Nephron progenitor cell (in vitro differentiated cells): ENCODE measurements at regions not wholly inside any gene's neighbourhood (a gene's known extent, or its start where the extent isn't known, plus 50 kb on each side); places are given as distances from the start of the nearest gene placed in this dataset.

Experiments used
- DNase-seq: peaks from one replicate; pipeline ENCODE4 v3.0.0; 2021
- H3K27ac Mint-ChIP-seq: 2 replicates; pipeline ENCODE4 v1.8.0; 2021; ENCODE audit warnings: mild to moderate bottlenecking, moderate library complexity, mixed read lengths
- H3K27me3 Mint-ChIP-seq: 2 replicates; pipeline ENCODE4 v1.8.0; 2021; ENCODE audit warnings: mild to moderate bottlenecking, low read depth, mixed read lengths; ENCODE audit not compliant: poor library complexity
- H3K36me3 Mint-ChIP-seq: 2 replicates; pipeline ENCODE4 v1.8.0; 2021; ENCODE audit warnings: low read depth, mixed read lengths
- H3K4me1 Mint-ChIP-seq: 2 replicates; pipeline ENCODE4 v1.8.0; 2021; ENCODE audit warnings: mixed read lengths
- H3K4me3 Mint-ChIP-seq: 2 replicates; pipeline ENCODE4 v1.8.0; 2021; ENCODE audit warnings: mild to moderate bottlenecking, moderate library complexity, mixed read lengths
- H3K9me3 Mint-ChIP-seq: 2 replicates; pipeline ENCODE4 v1.8.0; 2021; ENCODE audit warnings: mild to moderate bottlenecking, moderate library complexity, mixed read lengths
- CTCF ChIP-seq: fragments of 200-600 bp; sonication (generic); IDR thresholded peaks from 2 replicates; pipeline ENCODE4 v1.5.0; 2021; ENCODE audit warnings: antibody characterized with exemption

DNA sequence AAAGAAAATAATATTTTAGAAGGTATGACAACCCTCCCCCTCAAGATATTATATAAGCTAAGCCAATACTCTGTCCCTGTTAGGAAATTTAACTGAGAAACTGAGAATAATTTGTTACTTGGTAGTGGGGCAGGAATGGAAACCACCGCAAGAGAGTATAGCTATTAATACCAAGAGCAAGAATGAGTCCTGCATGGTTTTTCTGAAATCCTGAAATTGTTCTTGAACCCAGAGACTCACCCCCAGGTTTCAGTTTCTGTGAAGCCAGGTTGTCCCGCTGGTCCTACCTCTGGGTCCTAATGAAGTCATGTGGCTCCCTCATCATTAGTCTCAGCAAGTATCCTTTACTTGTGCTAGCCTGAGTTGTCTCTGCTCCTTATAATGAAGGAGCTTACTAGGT, 671.0 kb upstream of the ACVR2A start:
- Mint-ChIP-seq H3K4me3 (no peak overlapping the region), H3K27ac (no peak overlapping the region), H3K36me3 (no peaks in the 10 kb centered on the region), H3K4me1 (no peaks in the 10 kb centered on the region), H3K9me3 (peaks cover 3% of the 10 kb centered on the region), H3K27me3 (peaks cover 9% of the 10 kb centered on the region)
- no peak for DNase-seq
- no peak for TF ChIP-seq CTCF

DNA sequence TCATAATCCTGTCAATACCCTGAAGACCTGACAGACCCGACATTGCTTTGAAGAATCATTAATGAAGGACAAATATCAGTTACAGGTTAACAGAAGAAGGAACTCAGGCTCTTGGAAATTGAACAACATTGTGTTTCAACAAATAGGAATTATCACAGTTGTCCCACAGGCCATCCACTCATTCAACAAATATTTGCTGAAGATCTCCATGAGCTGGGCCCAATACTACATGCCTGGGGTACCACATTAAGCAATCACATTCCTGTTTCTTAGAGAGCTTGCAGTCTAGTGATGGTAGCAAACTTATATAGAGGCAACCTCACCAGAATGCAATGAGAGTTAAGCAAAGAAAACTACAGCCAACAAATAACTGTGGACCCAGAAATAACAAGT, 671.6 kb upstream of the ACVR2A start:
- no peak for DNase-seq
- no peaks in the 10 kb centered on the region for H3K36me3 Mint-ChIP-seq
- peaks cover 9% of the 10 kb centered on the region for H3K27me3 Mint-ChIP-seq
- H3K9me3 Mint-ChIP-seq: no peaks in the 10 kb centered on the region
- no peak for TF ChIP-seq CTCF
- no peak overlapping the region for H3K4me3 Mint-ChIP-seq
- no peak overlapping the region for H3K27ac Mint-ChIP-seq
- H3K4me1 Mint-ChIP-seq: no peaks in the 10 kb centered on the region

- no peak overlapping the region for H3K27ac Mint-ChIP-seq
- H3K4me1 Mint-ChIP-seq: no peaks in the 10 kb centered on the region
- H3K27me3 Mint-ChIP-seq: peaks cover 13% of the 10 kb centered on the region
- DNase-seq: no peak
- no peaks in the 10 kb centered on the region for H3K36me3 Mint-ChIP-seq
- TF ChIP-seq CTCF: no peak
- H3K9me3 Mint-ChIP-seq: no peaks in the 10 kb centered on the region
- H3K4me3 Mint-ChIP-seq: no peak overlapping the region
Measured at GRCh38 chr2:147172493-147173188, 672.2 kb upstream of the ACVR2A start.

DNA sequence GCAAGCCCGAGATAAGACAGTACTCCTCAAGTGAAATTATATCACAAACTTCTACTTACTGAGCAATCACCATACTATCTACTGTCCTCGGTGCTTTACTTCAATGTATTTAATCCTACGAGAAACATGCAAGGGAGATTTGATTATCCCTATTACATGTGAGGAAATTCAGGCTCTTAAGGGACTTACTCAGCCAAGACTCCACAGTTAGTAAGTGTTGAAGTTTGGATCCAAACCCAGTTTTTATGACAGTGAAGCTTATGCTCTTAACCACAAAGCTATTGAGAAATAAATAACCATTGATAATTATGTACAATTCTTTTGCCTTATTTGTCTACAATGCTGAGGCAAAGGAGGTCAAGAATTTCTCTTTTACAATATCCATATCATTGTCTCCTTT, 672.9 kb upstream of the ACVR2A start:
- Mint-ChIP-seq H3K27ac (no peak overlapping the region), H3K4me1 (no peaks in the 10 kb centered on the region), H3K36me3 (no peaks in the 10 kb centered on the region), H3K4me3 (no peak overlapping the region), H3K9me3 (no peaks in the 10 kb centered on the region), H3K27me3 (peaks cover 13% of the 10 kb centered on the region)
- TF ChIP-seq CTCF: no peak
- no peak for DNase-seq

- Mint-ChIP-seq H3K9me3 (no peaks in the 10 kb centered on the region), H3K4me3 (no peak overlapping the region), H3K27ac (no peak overlapping the region), H3K27me3 (peaks cover 9% of the 10 kb centered on the region), H3K36me3 (no peaks in the 10 kb centered on the region), H3K4me1 (no peaks in the 10 kb centered on the region)
- no peak for DNase-seq
- no peak for TF ChIP-seq CTCF
Measured at GRCh38 chr2:147170932-147171331, 673.9 kb upstream of the ACVR2A start.

- no peaks in the 10 kb centered on the region for H3K4me1 Mint-ChIP-seq
- H3K27me3 Mint-ChIP-seq: peaks cover 6% of the 10 kb centered on the region
- no peak overlapping the region for H3K4me3 Mint-ChIP-seq
- no peaks in the 10 kb centered on the region for H3K36me3 Mint-ChIP-seq
- no peak for DNase-seq
- H3K27ac Mint-ChIP-seq: no peak overlapping the region
- H3K9me3 Mint-ChIP-seq: no peaks in the 10 kb centered on the region
- no peak for TF ChIP-seq CTCF
Measured at GRCh38 chr2:147165697-147166382, 679.0 kb upstream of the ACVR2A start.
